ENCODE measurements at regions not wholly inside any gene's neighbourhood (a gene's known extent, or its start where the extent isn't known, plus 50 kb on each side); places are given as distances from the start of the nearest gene placed in this dataset.

DNA sequence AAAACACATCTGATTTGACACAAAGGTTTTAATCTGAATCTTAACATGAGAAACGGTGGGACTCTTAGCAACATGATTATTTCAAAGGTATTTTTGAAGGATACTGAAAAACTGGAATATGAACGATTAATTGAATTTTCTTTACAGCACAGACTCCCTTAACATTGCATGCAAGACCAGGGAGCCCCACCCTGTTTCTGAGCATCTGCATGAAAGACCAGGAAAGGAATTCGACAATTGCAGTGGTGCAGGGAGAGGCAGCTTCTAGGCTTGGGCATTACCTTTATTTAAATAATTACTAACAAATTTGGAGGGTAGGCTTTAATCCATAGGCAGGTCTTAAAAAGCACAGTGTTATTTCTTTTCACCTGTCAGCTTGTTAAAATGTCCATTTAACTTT is 240.6 kb upstream of the TOPAZ1 start:
- TF ChIP-seq, protein P1, sequence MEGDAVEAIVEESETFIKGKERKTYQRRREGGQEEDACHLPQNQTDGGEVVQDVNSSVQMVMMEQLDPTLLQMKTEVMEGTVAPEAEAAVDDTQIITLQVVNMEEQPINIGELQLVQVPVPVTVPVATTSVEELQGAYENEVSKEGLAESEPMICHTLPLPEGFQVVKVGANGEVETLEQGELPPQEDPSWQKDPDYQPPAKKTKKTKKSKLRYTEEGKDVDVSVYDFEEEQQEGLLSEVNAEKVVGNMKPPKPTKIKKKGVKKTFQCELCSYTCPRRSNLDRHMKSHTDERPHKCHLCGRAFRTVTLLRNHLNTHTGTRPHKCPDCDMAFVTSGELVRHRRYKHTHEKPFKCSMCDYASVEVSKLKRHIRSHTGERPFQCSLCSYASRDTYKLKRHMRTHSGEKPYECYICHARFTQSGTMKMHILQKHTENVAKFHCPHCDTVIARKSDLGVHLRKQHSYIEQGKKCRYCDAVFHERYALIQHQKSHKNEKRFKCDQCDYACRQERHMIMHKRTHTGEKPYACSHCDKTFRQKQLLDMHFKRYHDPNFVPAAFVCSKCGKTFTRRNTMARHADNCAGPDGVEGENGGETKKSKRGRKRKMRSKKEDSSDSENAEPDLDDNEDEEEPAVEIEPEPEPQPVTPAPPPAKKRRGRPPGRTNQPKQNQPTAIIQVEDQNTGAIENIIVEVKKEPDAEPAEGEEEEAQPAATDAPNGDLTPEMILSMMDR (conservative IDR thresholded peaks at IDR 0.05 in 1 of 2, IDR thresholded peaks at IDR 0.05 in 1 of 2; ENCODE audit: low read depth in 1 of 2, low read length in 2 of 2), result no peak
- no peak for TF ChIP-seq EZH2 (IDR thresholded peaks at IDR 0.05; ENCODE audit: low read length, missing control alignments)

Data from fibroblast of lung (primary cell).